GM18951 (cell line): ENCODE measurements at regions not wholly inside any gene's neighbourhood (a gene's known extent, or its start where the extent isn't known, plus 50 kb on each side); places are given as distances from the start of the nearest gene placed in this dataset.
"Not testable (repeated sequence)": the region's sequence is repeated elsewhere in the genome, so short reads cannot be mapped to it uniquely, and the experiment has no call there.

Experiments used
- POLR2A ChIP-seq: IDR thresholded peaks from 4 replicates; pipeline ENCODE4 v1.6.1; 2011; ENCODE audit warnings: mild to moderate bottlenecking; ENCODE audit not compliant: insufficient read length, insufficient read depth; ENCODE audit errors: extremely low read depth
- in situ Hi-C: fragments of 300-500 bp; cut with MboI; formaldehyde crosslinking; loops from one replicate; pipeline ENCODE4 v1.12.0; 2022; ENCODE audit warnings: low sequenced_read_pairs, mixed read lengths, inconsistent platforms; ENCODE audit not compliant: unreplicated experiment

GRCh38 chr6:85069577-85069976 is 305.2 kb upstream of the TBX18 start:
- in situ Hi-C loops, result no loop called here

GRCh38 chr6:85068221-85068620 is 303.8 kb upstream of the TBX18 start:
- TF ChIP-seq POLR2A, result no peak
- in situ Hi-C loops, result no loop called here

More at GRCh38 chr6:85069577-85069976, 305.2 kb upstream of the TBX18 start:
- no peak for TF ChIP-seq POLR2A

- in situ Hi-C loops, result no loop called here
- no peak for TF ChIP-seq POLR2A
Observed at GRCh38 chr6:85066266-85066665, 301.9 kb upstream of the TBX18 start.

GRCh38 chr6:85065831-85066230 is 301.4 kb upstream of the TBX18 start:
- in situ Hi-C loops, result no loop called here
- no peak for TF ChIP-seq POLR2A

GRCh38 chr6:85063611-85064010 is 299.2 kb upstream of the TBX18 start:
- in situ Hi-C loops, result no loop called here
- TF ChIP-seq POLR2A, result no peak

- in situ Hi-C loops, result no loop called here
- TF ChIP-seq POLR2A, result no peak
Observed at GRCh38 chr6:85062884-85063283, 298.5 kb upstream of the TBX18 start.

- in situ Hi-C loops, result no loop called here
- no peak for TF ChIP-seq POLR2A
Observed at GRCh38 chr6:85058806-85059205, 294.4 kb upstream of the TBX18 start.

GRCh38 chr6:85050149-85050548 is 285.8 kb upstream of the TBX18 start:
- no peak for TF ChIP-seq POLR2A
- in situ Hi-C loops, result no loop called here

- no peak for TF ChIP-seq POLR2A
- in situ Hi-C loops, result no loop called here
Observed at GRCh38 chr6:85049282-85049681, 284.9 kb upstream of the TBX18 start.

- in situ Hi-C loops, result no loop called here
- TF ChIP-seq POLR2A, result no peak
Observed at GRCh38 chr6:85047818-85048217, 283.4 kb upstream of the TBX18 start.

GRCh38 chr6:85045767-85046166 is 281.4 kb upstream of the TBX18 start:
- in situ Hi-C loops, result not testable (repeated sequence)

- in situ Hi-C loops, result no loop called here
Observed at GRCh38 chr6:85044361-85044760, 280.0 kb upstream of the TBX18 start.

GRCh38 chr6:85041376-85041775 is 277.0 kb upstream of the TBX18 start:
- in situ Hi-C loops, result no loop called here
- TF ChIP-seq POLR2A, result no peak

More at GRCh38 chr6:85044361-85044760, 280.0 kb upstream of the TBX18 start:
- TF ChIP-seq POLR2A, result no peak

- no peak for TF ChIP-seq POLR2A
- in situ Hi-C loops, result no loop called here
Observed at GRCh38 chr6:85037221-85037620, 272.8 kb upstream of the TBX18 start.

- no peak for TF ChIP-seq POLR2A
- in situ Hi-C loops, result no loop called here
Observed at GRCh38 chr6:85035766-85036165, 271.4 kb upstream of the TBX18 start.
